ENCODE measurements at regions not wholly inside any gene's neighbourhood (a gene's known extent, or its start where the extent isn't known, plus 50 kb on each side); places are given as distances from the start of the nearest gene placed in this dataset.

- 50% methylated on average over 4 of the region's 4 CpGs for WGBS
- Histone ChIP-seq H4K8ac (ENCODE audit: low read length) (no peak overlapping the region), H3K27ac (ENCODE audit: low read length, poor library complexity, severe bottlenecking) (no peak overlapping the region), H3K23ac (ENCODE audit: low read length in 2 of 2) (no peak overlapping the region), H3K14ac (ENCODE audit: low read length in 2 of 2) (no peak overlapping the region), H3K4me2 (ENCODE audit: low read length, poor library complexity, severe bottlenecking) (no peak overlapping the region), H4K91ac (ENCODE audit: low read length) (no peak overlapping the region), H2BK15ac (ENCODE audit: low read depth, poor library complexity, severe bottlenecking) (no peak overlapping the region), H3K27me3 (ENCODE audit: control insufficient read depth in 1 of 2, insufficient read depth in 1 of 2, low read length in 2 of 2) (peaks cover 0 to 60% of the 10 kb centered on the region in 2 experiments), H3K18ac (ENCODE audit: low read depth in 1 of 2, low read length in 2 of 2) (no peak overlapping the region), H2AK5ac (ENCODE audit: low read length, severe bottlenecking) (no peak overlapping the region), H2BK12ac (ENCODE audit: low read length in 2 of 2) (no peak overlapping the region), H3K9ac (ENCODE audit: low read length) (no peak overlapping the region), H3K36me3 (ENCODE audit: control insufficient read depth in 1 of 2, insufficient read depth in 2 of 2, low read depth in 1 of 2, low read length in 2 of 2) (no peaks in the 10 kb centered on the region), H3K9me3 (ENCODE audit: control insufficient read depth, low read length) (peaks cover 3% of the 10 kb centered on the region), H3K4me1 (ENCODE audit: control insufficient read depth, insufficient read depth, low read depth, low read length) (peaks cover 15% of the 10 kb centered on the region), H2BK120ac (ENCODE audit: low read depth, low read length) (no peak overlapping the region), H3K4me3 (ENCODE audit: insufficient read depth in 1 of 2, low read depth in 1 of 2, low read length in 2 of 2) (no peak overlapping the region), H2AFZ (ENCODE audit: low read depth, low read length) (no peak overlapping the region), H3K79me1 (replicated peaks; ENCODE audit: low read length, poor library complexity, severe bottlenecking) (no peaks in the 10 kb centered on the region), H3K4ac (ENCODE audit: low read depth in 1 of 2, low read length in 2 of 2) (no peak overlapping the region), H2BK5ac (ENCODE audit: low read depth, low read length, poor library complexity, severe bottlenecking) (no peak overlapping the region)
- peak; percentile 72 for DNase-seq
Measured at GRCh38 chr15:69848551-69849231, 249.0 kb downstream of the TLE3 start.

GRCh38 chr15:69849232-69849610, 248.5 kb downstream of the TLE3 start:
- H2AK5ac ChIP-seq (ENCODE audit: low read length, severe bottlenecking), result no peak overlapping the region
- no peak overlapping the region for H4K8ac ChIP-seq (ENCODE audit: low read length)
- no peak overlapping the region for H3K18ac ChIP-seq (ENCODE audit: low read depth in 1 of 2, low read length in 2 of 2)
- WGBS, result 65% methylated on average over 4 of the region's 4 CpGs
- H3K9ac ChIP-seq (ENCODE audit: low read length), result no peak overlapping the region
- H4K91ac ChIP-seq (ENCODE audit: low read length), result no peak overlapping the region
- H3K14ac ChIP-seq (ENCODE audit: low read length in 2 of 2), result no peak overlapping the region
- H3K4ac ChIP-seq (ENCODE audit: low read depth in 1 of 2, low read length in 2 of 2), result no peak overlapping the region
- peaks cover 3% of the 10 kb centered on the region for H3K9me3 ChIP-seq (ENCODE audit: control insufficient read depth, low read length)
- H3K4me2 ChIP-seq (ENCODE audit: low read length, poor library complexity, severe bottlenecking), result no peak overlapping the region
- no peak overlapping the region for H3K4me3 ChIP-seq (ENCODE audit: insufficient read depth in 1 of 2, low read depth in 1 of 2, low read length in 2 of 2)
- no peak overlapping the region for H2BK15ac ChIP-seq (ENCODE audit: low read depth, poor library complexity, severe bottlenecking)
- peaks cover 17% of the 10 kb centered on the region for H3K4me1 ChIP-seq (ENCODE audit: control insufficient read depth, insufficient read depth, low read depth, low read length)
- H2BK120ac ChIP-seq (ENCODE audit: low read depth, low read length), result no peak overlapping the region
- DNase-seq, result peak; percentile 86
- no peaks in the 10 kb centered on the region for H3K79me1 ChIP-seq (replicated peaks; ENCODE audit: low read length, poor library complexity, severe bottlenecking)
- H3K27me3 ChIP-seq (ENCODE audit: control insufficient read depth in 1 of 2, insufficient read depth in 1 of 2, low read length in 2 of 2), result peaks cover 0 to 54% of the 10 kb centered on the region in 2 experiments
- no peak overlapping the region for H3K23ac ChIP-seq (ENCODE audit: low read length in 2 of 2)
- H2BK12ac ChIP-seq (ENCODE audit: low read length in 2 of 2), result no peak overlapping the region
- no peak overlapping the region for H3K27ac ChIP-seq (ENCODE audit: low read length, poor library complexity, severe bottlenecking)
- H3K36me3 ChIP-seq (ENCODE audit: control insufficient read depth in 1 of 2, insufficient read depth in 2 of 2, low read depth in 1 of 2, low read length in 2 of 2), result no peaks in the 10 kb centered on the region
- no peak overlapping the region for H2AFZ ChIP-seq (ENCODE audit: low read depth, low read length)
- H2BK5ac ChIP-seq (ENCODE audit: low read depth, low read length, poor library complexity, severe bottlenecking), result no peak overlapping the region

DNA sequence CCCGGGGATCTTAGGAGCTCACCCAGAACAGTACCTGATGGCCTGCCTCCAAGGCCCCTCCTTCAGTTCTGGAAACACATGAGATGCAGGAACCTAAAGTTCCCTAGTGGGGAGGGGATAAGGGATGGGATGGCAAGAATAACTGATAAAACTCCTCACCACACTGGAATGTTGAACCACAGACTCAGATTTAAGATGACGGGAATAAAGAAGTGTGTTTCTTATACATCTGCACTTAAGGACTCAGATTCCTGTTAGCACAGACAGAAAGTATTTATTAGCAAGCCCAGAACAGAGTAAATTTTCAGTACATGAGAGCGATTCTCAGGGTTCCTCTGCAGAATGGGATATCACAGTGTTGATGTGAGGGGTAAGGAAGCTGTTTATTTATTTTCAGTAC, 245.2 kb downstream of the TLE3 start:
- H3K36me3 ChIP-seq (ENCODE audit: control insufficient read depth in 1 of 2, insufficient read depth in 2 of 2, low read depth in 1 of 2, low read length in 2 of 2), result no peaks in the 10 kb centered on the region
- H2AK5ac ChIP-seq (ENCODE audit: low read length, severe bottlenecking), result no peak overlapping the region
- H2BK15ac ChIP-seq (ENCODE audit: low read depth, poor library complexity, severe bottlenecking), result peak overlapping the region; percentile 83
- peak; percentile 90 for DNase-seq
- no peak overlapping the region for H2BK5ac ChIP-seq (ENCODE audit: low read depth, low read length, poor library complexity, severe bottlenecking)
- peak overlapping the region; percentile 81 for H4K91ac ChIP-seq (ENCODE audit: low read length)
- H2BK12ac ChIP-seq (ENCODE audit: low read length in 2 of 2), result peak overlapping the region; percentile 47 to 51
- no peak overlapping the region for H3K9ac ChIP-seq (ENCODE audit: low read length)
- H4K8ac ChIP-seq (ENCODE audit: low read length), result peak overlapping the region; percentile 81
- H3K79me1 ChIP-seq (replicated peaks; ENCODE audit: low read length, poor library complexity, severe bottlenecking), result no peaks in the 10 kb centered on the region
- H2BK120ac ChIP-seq (ENCODE audit: low read depth, low read length), result peak overlapping the region; percentile 84
- peak overlapping the region; percentile 71 to 87 for H3K18ac ChIP-seq (ENCODE audit: low read depth in 1 of 2, low read length in 2 of 2)
- no peak overlapping the region for H3K4me3 ChIP-seq (ENCODE audit: insufficient read depth in 1 of 2, low read depth in 1 of 2, low read length in 2 of 2)
- H3K9me3 ChIP-seq (ENCODE audit: control insufficient read depth, low read length), result peaks cover under 1% of the 10 kb centered on the region
- H3K4me2 ChIP-seq (ENCODE audit: low read length, poor library complexity, severe bottlenecking), result no peak overlapping the region
- peak overlapping the region in 1 of 2 experiments; percentile 94 for H3K4ac ChIP-seq (ENCODE audit: low read depth in 1 of 2, low read length in 2 of 2)
- no peak overlapping the region for H3K23ac ChIP-seq (ENCODE audit: low read length in 2 of 2)
- peak overlapping the region; percentile 64 for H3K27ac ChIP-seq (ENCODE audit: low read length, poor library complexity, severe bottlenecking)
- H3K14ac ChIP-seq (ENCODE audit: low read length in 2 of 2), result peak overlapping the region in 1 of 2 experiments; percentile 5
- H3K4me1 ChIP-seq (ENCODE audit: control insufficient read depth, insufficient read depth, low read depth, low read length), result peaks cover 29% of the 10 kb centered on the region
- H3K27me3 ChIP-seq (ENCODE audit: control insufficient read depth in 1 of 2, insufficient read depth in 1 of 2, low read length in 2 of 2), result peaks cover 0 to 27% of the 10 kb centered on the region in 2 experiments
- WGBS, result 29% methylated on average over 2 of the region's 3 CpGs
- H2AFZ ChIP-seq (ENCODE audit: low read depth, low read length), result no peak overlapping the region

DNA sequence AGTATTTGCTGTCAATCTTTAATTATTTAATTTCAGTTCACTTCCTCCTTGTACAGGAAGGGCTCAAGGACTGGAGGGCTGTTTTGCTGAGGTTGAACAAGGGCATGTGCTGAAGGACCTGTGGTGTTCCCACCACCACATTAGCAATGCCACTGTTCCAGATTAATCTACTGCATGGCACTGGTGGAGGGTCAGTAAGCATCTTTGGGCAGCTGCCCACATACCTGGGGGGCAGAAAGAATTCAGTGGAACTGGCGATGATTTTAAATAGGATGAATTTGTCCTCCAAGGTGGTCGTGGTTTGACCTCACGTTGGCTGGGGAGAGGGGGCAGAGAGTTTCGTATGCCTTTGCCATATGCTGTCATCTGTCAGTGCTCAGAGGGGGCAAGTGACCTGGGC, 244.8 kb downstream of the TLE3 start:
- Histone ChIP-seq H3K79me1 (replicated peaks; ENCODE audit: low read length, poor library complexity, severe bottlenecking) (no peaks in the 10 kb centered on the region), H3K4ac (ENCODE audit: low read depth in 1 of 2, low read length in 2 of 2) (peak overlapping the region; percentile 96 to 98), H3K9me3 (ENCODE audit: control insufficient read depth, low read length) (no peaks in the 10 kb centered on the region), H3K4me1 (ENCODE audit: control insufficient read depth, insufficient read depth, low read depth, low read length) (peaks cover 29% of the 10 kb centered on the region), H3K14ac (ENCODE audit: low read length in 2 of 2) (peak overlapping the region in 1 of 2 experiments; percentile 92), H2AK5ac (ENCODE audit: low read length, severe bottlenecking) (peak overlapping the region; percentile 59), H3K9ac (ENCODE audit: low read length) (no peak overlapping the region), H4K91ac (ENCODE audit: low read length) (peak overlapping the region; percentile 91), H3K4me3 (ENCODE audit: insufficient read depth in 1 of 2, low read depth in 1 of 2, low read length in 2 of 2) (no peak overlapping the region), H3K27ac (ENCODE audit: low read length, poor library complexity, severe bottlenecking) (peak overlapping the region; percentile 64), H2BK5ac (ENCODE audit: low read depth, low read length, poor library complexity, severe bottlenecking) (peak overlapping the region; percentile 26), H2AFZ (ENCODE audit: low read depth, low read length) (no peak overlapping the region), H3K4me2 (ENCODE audit: low read length, poor library complexity, severe bottlenecking) (no peak overlapping the region), H3K23ac (ENCODE audit: low read length in 2 of 2) (peak overlapping the region in 1 of 2 experiments; percentile 10), H3K27me3 (ENCODE audit: control insufficient read depth in 1 of 2, insufficient read depth in 1 of 2, low read length in 2 of 2) (peaks cover 0 to 24% of the 10 kb centered on the region in 2 experiments), H2BK120ac (ENCODE audit: low read depth, low read length) (peak overlapping the region; percentile 65), H3K18ac (ENCODE audit: low read depth in 1 of 2, low read length in 2 of 2) (peak overlapping the region; percentile 81 to 96), H3K36me3 (ENCODE audit: control insufficient read depth in 1 of 2, insufficient read depth in 2 of 2, low read depth in 1 of 2, low read length in 2 of 2) (no peaks in the 10 kb centered on the region), H4K8ac (ENCODE audit: low read length) (peak overlapping the region; percentile 71), H2BK12ac (ENCODE audit: low read length in 2 of 2) (peak overlapping the region; percentile 64 to 99), H2BK15ac (ENCODE audit: low read depth, poor library complexity, severe bottlenecking) (peak overlapping the region; percentile 71)
- DNase-seq, result no peak
- WGBS, result 54% methylated on average over 4 of the region's 4 CpGs
